ENCODE measurements at regions not wholly inside any gene's neighbourhood (a gene's known extent, or its start where the extent isn't known, plus 50 kb on each side); places are given as distances from the start of the nearest gene placed in this dataset.
"Not testable (repeated sequence)": the region's sequence is repeated elsewhere in the genome, so short reads cannot be mapped to it uniquely, and the experiment has no call there.

DNA sequence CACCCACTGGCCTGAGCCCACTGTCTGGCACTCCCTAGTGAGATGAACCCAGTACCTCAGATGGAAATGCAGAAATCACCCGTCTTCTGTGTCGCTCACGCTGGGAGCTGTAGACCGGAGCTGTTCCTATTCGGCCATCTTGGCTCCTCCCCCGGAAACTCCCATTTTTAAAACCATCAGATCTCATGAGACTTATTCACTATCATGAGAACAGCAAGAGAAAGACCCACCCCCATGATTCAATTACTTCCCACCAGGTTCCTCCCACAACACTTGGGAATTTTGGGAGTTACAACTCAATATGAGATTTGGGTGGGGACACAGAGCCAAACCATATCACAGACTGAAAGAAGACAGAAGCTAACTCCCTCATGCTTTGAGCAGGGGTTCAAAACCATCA lies 134.5 kb downstream of the SLC39A8 start:
- BruUV-seq (replicated peaks); H3K36me3 ChIP-seq (ENCODE audit: insufficient read depth, low read length, poor library complexity, severe bottlenecking); H3K27ac ChIP-seq (ENCODE audit: low read depth, low read length, poor library complexity, severe bottlenecking); H3K4me1 ChIP-seq (ENCODE audit: insufficient read depth, low read length, poor library complexity, severe bottlenecking); POLR2A ChIA-PET (ENCODE audit: low non-redundant PET); H3K27me3 ChIP-seq (replicated peaks; ENCODE audit: insufficient read depth, low read depth, low read length, poor library complexity); H3K9me3 ChIP-seq (ENCODE audit: low read depth, low read length, poor library complexity, severe bottlenecking); intact Hi-C loops (cut with micrococcal nuclease; ENCODE audit: unreplicated experiment); H3K4me3 ChIP-seq (ENCODE audit: low read depth, low read length, poor library complexity, severe bottlenecking); CTCF ChIA-PET; DNase-seq (ENCODE audit: low spot score): not testable (repeated sequence)

DNA sequence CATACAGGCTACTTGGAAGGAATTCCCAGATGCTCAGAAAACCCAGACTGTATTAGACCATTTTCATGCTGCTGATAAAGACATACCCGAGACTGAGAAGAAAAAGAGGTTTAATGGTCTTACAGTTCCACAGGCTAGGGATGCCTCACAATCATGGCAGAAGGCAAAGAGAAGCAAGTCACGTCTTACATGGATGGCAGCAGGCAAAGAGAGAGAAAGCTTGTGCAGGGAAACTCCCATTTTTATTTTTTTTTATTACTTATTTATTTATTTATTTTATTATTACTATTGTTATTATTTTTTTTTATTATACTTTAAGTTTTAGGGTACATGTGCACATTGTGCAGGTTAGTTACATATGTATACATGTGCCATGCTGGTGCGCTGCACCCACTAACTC lies 140.6 kb downstream of the SLC39A8 start:
- CTCF ChIA-PET; H3K9me3 ChIP-seq (ENCODE audit: low read depth, low read length, poor library complexity, severe bottlenecking); H3K27me3 ChIP-seq (replicated peaks; ENCODE audit: insufficient read depth, low read depth, low read length, poor library complexity); H3K4me1 ChIP-seq (ENCODE audit: insufficient read depth, low read length, poor library complexity, severe bottlenecking); H3K27ac ChIP-seq (ENCODE audit: low read depth, low read length, poor library complexity, severe bottlenecking); H3K4me3 ChIP-seq (ENCODE audit: low read depth, low read length, poor library complexity, severe bottlenecking); DNase-seq (ENCODE audit: low spot score); intact Hi-C loops (cut with micrococcal nuclease; ENCODE audit: unreplicated experiment); BruUV-seq (replicated peaks); H3K36me3 ChIP-seq (ENCODE audit: insufficient read depth, low read length, poor library complexity, severe bottlenecking); POLR2A ChIA-PET (ENCODE audit: low non-redundant PET): not testable (repeated sequence)

DNA sequence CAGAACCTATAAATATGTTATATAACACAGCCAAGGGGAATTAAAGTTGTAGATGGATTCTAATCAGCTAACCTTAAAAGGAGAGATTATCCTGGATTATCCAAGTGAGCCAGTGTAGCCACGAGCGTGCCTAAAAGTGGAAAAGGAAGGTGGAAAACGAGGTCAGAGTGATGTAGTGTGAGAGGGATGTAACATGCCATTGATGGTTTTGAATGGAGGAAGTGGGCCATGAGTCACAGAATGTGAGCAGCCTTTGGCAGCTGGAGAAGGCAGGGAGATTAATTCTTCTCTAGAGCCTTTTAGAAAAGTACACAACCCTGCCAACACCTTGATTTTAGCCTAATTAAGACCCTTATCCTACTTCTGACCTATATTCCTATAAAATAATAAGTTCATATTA lies 149.1 kb downstream of the SLC39A8 start:
- CTCF ChIA-PET: no interaction called here
- POLR2A ChIA-PET (ENCODE audit: low non-redundant PET): no interaction called here
- Histone ChIP-seq H3K9me3 (ENCODE audit: low read depth, low read length, poor library complexity, severe bottlenecking) (no peaks in the 10 kb centered on the region), H3K36me3 (ENCODE audit: insufficient read depth, low read length, poor library complexity, severe bottlenecking) (no peaks in the 10 kb centered on the region), H3K27me3 (replicated peaks; ENCODE audit: insufficient read depth, low read depth, low read length, poor library complexity) (no peaks in the 10 kb centered on the region), H3K4me3 (ENCODE audit: low read depth, low read length, poor library complexity, severe bottlenecking) (no peak overlapping the region), H3K27ac (ENCODE audit: low read depth, low read length, poor library complexity, severe bottlenecking) (no peak overlapping the region), H3K4me1 (ENCODE audit: insufficient read depth, low read length, poor library complexity, severe bottlenecking) (no peaks in the 10 kb centered on the region)
- TF ChIP-seq EZH2 (IDR thresholded peaks at IDR 0.05; ENCODE audit: borderline replicate concordance, low read depth, low read length, poor library complexity, severe bottlenecking): no peak
- TF ChIP-seq, protein P1, sequence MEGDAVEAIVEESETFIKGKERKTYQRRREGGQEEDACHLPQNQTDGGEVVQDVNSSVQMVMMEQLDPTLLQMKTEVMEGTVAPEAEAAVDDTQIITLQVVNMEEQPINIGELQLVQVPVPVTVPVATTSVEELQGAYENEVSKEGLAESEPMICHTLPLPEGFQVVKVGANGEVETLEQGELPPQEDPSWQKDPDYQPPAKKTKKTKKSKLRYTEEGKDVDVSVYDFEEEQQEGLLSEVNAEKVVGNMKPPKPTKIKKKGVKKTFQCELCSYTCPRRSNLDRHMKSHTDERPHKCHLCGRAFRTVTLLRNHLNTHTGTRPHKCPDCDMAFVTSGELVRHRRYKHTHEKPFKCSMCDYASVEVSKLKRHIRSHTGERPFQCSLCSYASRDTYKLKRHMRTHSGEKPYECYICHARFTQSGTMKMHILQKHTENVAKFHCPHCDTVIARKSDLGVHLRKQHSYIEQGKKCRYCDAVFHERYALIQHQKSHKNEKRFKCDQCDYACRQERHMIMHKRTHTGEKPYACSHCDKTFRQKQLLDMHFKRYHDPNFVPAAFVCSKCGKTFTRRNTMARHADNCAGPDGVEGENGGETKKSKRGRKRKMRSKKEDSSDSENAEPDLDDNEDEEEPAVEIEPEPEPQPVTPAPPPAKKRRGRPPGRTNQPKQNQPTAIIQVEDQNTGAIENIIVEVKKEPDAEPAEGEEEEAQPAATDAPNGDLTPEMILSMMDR (conservative IDR thresholded peaks at IDR 0.05; ENCODE audit: low read depth, low read length): no peak
- no peak for DNase-seq (ENCODE audit: low spot score)
- intact Hi-C loops (cut with micrococcal nuclease; ENCODE audit: unreplicated experiment): no loop called here
- BruUV-seq (replicated peaks): no TSS peak

DNA sequence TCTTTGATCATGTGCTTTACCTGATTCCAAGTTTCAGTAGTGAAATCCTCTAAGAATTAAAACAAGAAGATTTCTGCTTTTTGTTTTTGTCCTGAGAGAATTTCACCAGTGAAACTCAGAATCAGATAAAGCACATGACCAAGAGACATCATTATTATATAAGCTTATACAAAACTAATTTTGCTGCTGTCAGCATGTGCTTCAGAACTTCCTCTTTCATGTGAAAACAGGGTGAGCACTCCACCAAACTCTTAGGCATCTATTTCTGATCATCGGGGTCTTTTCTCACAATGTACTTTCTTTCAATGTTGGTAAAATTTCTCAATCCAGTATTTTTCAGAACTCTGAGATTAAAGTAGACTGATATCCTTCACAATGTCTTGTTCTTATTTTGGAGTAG lies 152.1 kb downstream of the SLC39A8 start:
- Histone ChIP-seq H3K27ac (ENCODE audit: low read depth, low read length, poor library complexity, severe bottlenecking) (no peak overlapping the region), H3K27me3 (replicated peaks; ENCODE audit: insufficient read depth, low read depth, low read length, poor library complexity) (no peaks in the 10 kb centered on the region), H3K36me3 (ENCODE audit: insufficient read depth, low read length, poor library complexity, severe bottlenecking) (no peaks in the 10 kb centered on the region), H3K4me1 (ENCODE audit: insufficient read depth, low read length, poor library complexity, severe bottlenecking) (no peaks in the 10 kb centered on the region), H3K4me3 (ENCODE audit: low read depth, low read length, poor library complexity, severe bottlenecking) (no peak overlapping the region), H3K9me3 (ENCODE audit: low read depth, low read length, poor library complexity, severe bottlenecking) (no peaks in the 10 kb centered on the region)
- TF ChIP-seq, protein P1 (conservative IDR thresholded peaks at IDR 0.05; ENCODE audit: low read depth, low read length): no peak
- TF ChIP-seq EZH2 (IDR thresholded peaks at IDR 0.05; ENCODE audit: borderline replicate concordance, low read depth, low read length, poor library complexity, severe bottlenecking): no peak
- intact Hi-C loops (cut with micrococcal nuclease; ENCODE audit: unreplicated experiment): no loop called here
- ChIA-PET CTCF (no interaction called here), POLR2A (ENCODE audit: low non-redundant PET) (no interaction called here)
- no peak for DNase-seq (ENCODE audit: low spot score)
- no TSS peak for BruUV-seq (replicated peaks)

Data from A673 (cell line).